GM12878 (cell line): ENCODE measurements at regions not wholly inside any gene's neighbourhood (a gene's known extent, or its start where the extent isn't known, plus 50 kb on each side); places are given as distances from the start of the nearest gene placed in this dataset.

Source experiments
- ATAC-seq: fragments of 200-7000 bp; cut with Tn5 transposase; 3 replicates; pipeline ENCODE4 v1.9.1; 2020; ENCODE audit warnings: mild to moderate bottlenecking, moderate library complexity
- BruUV-seq: library from RNA; stranded (reverse); fragments of 400-500 nt; replicated peaks from 2 replicates; lab custom pipeline; 2021; lab: Mats Ljungman, UMichigan
- CTCF ChIA-PET: fragments of 300-600 bp; sonication (Branson Sonifier 250); formaldehyde crosslinking; extraction: SDS; loops from one replicate; lab custom pipeline; 2021; ENCODE audit warnings: inconsistent platforms; lab: Yijun Ruan, JAX
- POLR2A ChIA-PET: fragments of 350-600 bp; formaldehyde crosslinking; extraction: SDS; loops from one replicate; lab custom pipeline; 2021; ENCODE audit warnings: inconsistent platforms; lab: Charles Lee
- RAD21 ChIA-PET: fragments of 300-600 bp; sonication (Branson Sonifier 250); formaldehyde crosslinking; loops from one replicate; lab custom pipeline; 2023; ENCODE audit warnings: antibody characterized with exemption; ENCODE audit not compliant: unreplicated experiment; lab: Charles Lee
- SMC1A ChIA-PET: fragments of 300-600 bp; sonication (Branson Sonifier 250); formaldehyde crosslinking; loops from one replicate; lab custom pipeline; 2023; ENCODE audit not compliant: unreplicated experiment, uncharacterized antibody; lab: Charles Lee
- DNase-seq: peaks from one replicate; pipeline ENCODE4 v3.0.0-alpha.2; 2011; ENCODE audit warnings: low read depth, low spot score
- FAIRE-seq: peaks from 3 replicates; lab custom pipeline; 2011; peaks lifted over from hg19 to GRCh38; lab: Jason Lieb, UNC
- H2AFZ ChIP-seq: 2 replicates; pipeline ENCODE4 v1.6.0; 2011; ENCODE audit warnings: low read depth, low read length, control low read depth; ENCODE audit not compliant: control insufficient read depth
- H3K27ac ChIP-seq: 2 replicates; pipeline ENCODE4 v1.5.1; 2011; ENCODE audit warnings: control low read depth; ENCODE audit not compliant: control insufficient read depth, insufficient read depth
- H3K27me3 ChIP-seq, 2 experiments: replicated peaks in 1 of 2; 2 replicates each; pipeline versions ENCODE4 v1.6.0 to v1.6.1; 2011; ENCODE audit warnings: low read length in 1 of 2; ENCODE audit not compliant: control insufficient read depth in 2 of 2, insufficient read depth in 2 of 2
- H3K36me3 ChIP-seq, 2 experiments: 2 replicates each; pipeline ENCODE4 v1.5.1; 2011; ENCODE audit warnings: low read length in 1 of 2; ENCODE audit not compliant: control insufficient read depth in 2 of 2, insufficient read depth in 2 of 2
- H3K4me1 ChIP-seq: 2 replicates; pipeline ENCODE4 v1.6.1; 2011; ENCODE audit warnings: mild to moderate bottlenecking, low read length, moderate library complexity, mixed read lengths; ENCODE audit not compliant: control insufficient read depth, insufficient read depth
- H3K4me2 ChIP-seq: 2 replicates; pipeline ENCODE4 v1.6.0; 2011; ENCODE audit warnings: control low read depth; ENCODE audit not compliant: control insufficient read depth, insufficient read depth
- H3K4me3 ChIP-seq: fragments of 200-600 bp; sonication (generic); 2 replicates; pipeline ENCODE4 v1.5.1; 2016
- H3K79me2 ChIP-seq: 2 replicates; pipeline ENCODE4 v1.6.0; 2011; ENCODE audit warnings: low read length; ENCODE audit not compliant: control insufficient read depth, insufficient read depth
- H3K9ac ChIP-seq: 2 replicates; pipeline ENCODE4 v1.8.0; 2011; ENCODE audit warnings: low read length, control low read depth, mixed read lengths; ENCODE audit not compliant: control insufficient read depth, insufficient read depth
- H3K9me3 ChIP-seq: replicated peaks from 3 replicates; pipeline ENCODE4 v1.5.1; 2011; ENCODE audit warnings: mild to moderate bottlenecking, low read length; ENCODE audit not compliant: control insufficient read depth, insufficient read depth
- H4K20me1 ChIP-seq: 2 replicates; pipeline ENCODE4 v1.6.0; 2011; ENCODE audit not compliant: control insufficient read depth, insufficient read depth
- E2F4 ChIP-seq: IDR thresholded peaks from 2 replicates; pipeline ENCODE4 v1.6.1; 2012; ENCODE audit warnings: low read depth, low read length, improper control_type of control experiment
- EGR1 ChIP-seq, 2 experiments: IDR thresholded peaks; 1 replicate in 1 of 2; 2 replicates in 1 of 2; pipeline ENCODE4 v1.6.1; 2011 to 2012; ENCODE audit warnings: low read depth in 2 of 2, low read length in 2 of 2, borderline replicate concordance in 1 of 2, mild to moderate bottlenecking in 1 of 2, moderate library complexity in 1 of 2
- IRF5 ChIP-seq: fragments of 450-650 bp; IDR thresholded peaks from 2 replicates; pipeline ENCODE4 v1.6.1; 2017; ENCODE audit warnings: borderline replicate concordance
- KDM1A ChIP-seq: fragments of 200-600 bp; sonication (generic); IDR thresholded peaks from 2 replicates; pipeline ENCODE4 v1.6.1; 2016; ENCODE audit warnings: borderline replicate concordance
- SMAD1 ChIP-seq: fragments of 450-650 bp; IDR thresholded peaks from 2 replicates; pipeline ENCODE4 v1.6.1; 2018; ENCODE audit warnings: mild to moderate bottlenecking, low read depth; ENCODE audit not compliant: partially characterized antibody
- SUPT20H ChIP-seq: IDR thresholded peaks from 2 replicates; pipeline ENCODE4 v1.6.1; 2011; ENCODE audit warnings: low read depth, mild to moderate bottlenecking, low read length, moderate library complexity, borderline replicate concordance; ENCODE audit not compliant: control insufficient read depth
- TCF3 ChIP-seq: IDR thresholded peaks from 2 replicates; pipeline ENCODE4 v1.6.1; 2012; ENCODE audit warnings: low read depth, mild to moderate bottlenecking, low read length, borderline replicate concordance; ENCODE audit not compliant: insufficient read depth
- YY1 ChIP-seq: IDR thresholded peaks from 2 replicates; pipeline ENCODE4 v1.6.1; 2011; ENCODE audit warnings: low read depth, mild to moderate bottlenecking, low read length
- ZNF592 ChIP-seq: fragments of 450-650 bp; IDR thresholded peaks from 2 replicates; pipeline ENCODE4 v1.6.1; 2017; ENCODE audit warnings: mild to moderate bottlenecking, moderate library complexity
- WGBS: methylation state at CpG from one replicate; pipeline ENCODE4 v1.1.6; 2016; ENCODE audit warnings: low lambda C conversion rate; ENCODE audit not compliant: insufficient replicate concordance, insufficient coverage; ENCODE audit errors: missing lambda C conversion rate; 5-methylcytosine and 5-hydroxymethylcytosine counted together
- in situ Hi-C: fragments of 300-500 bp; cut with MboI; formaldehyde crosslinking; loops from 9 replicates; pipeline ENCODE4 v1.14.3; 2018; ENCODE audit warnings: mixed read lengths
- intact Hi-C: fragments of 100-400 bp; cut with micrococcal nuclease; formaldehyde crosslinking; loops from one replicate; pipeline ENCODE4 v1.14.2; 2022; ENCODE audit not compliant: unreplicated experiment
- TF ChIP-seq, protein P1 (sequence below): fragments of 450-650 bp; IDR thresholded peaks from 2 replicates; pipeline ENCODE4 v1.6.1; 2017; ENCODE audit warnings: mild to moderate bottlenecking, low read depth, inconsistent platforms; ENCODE audit not compliant: poor library complexity, severe bottlenecking

DNA sequence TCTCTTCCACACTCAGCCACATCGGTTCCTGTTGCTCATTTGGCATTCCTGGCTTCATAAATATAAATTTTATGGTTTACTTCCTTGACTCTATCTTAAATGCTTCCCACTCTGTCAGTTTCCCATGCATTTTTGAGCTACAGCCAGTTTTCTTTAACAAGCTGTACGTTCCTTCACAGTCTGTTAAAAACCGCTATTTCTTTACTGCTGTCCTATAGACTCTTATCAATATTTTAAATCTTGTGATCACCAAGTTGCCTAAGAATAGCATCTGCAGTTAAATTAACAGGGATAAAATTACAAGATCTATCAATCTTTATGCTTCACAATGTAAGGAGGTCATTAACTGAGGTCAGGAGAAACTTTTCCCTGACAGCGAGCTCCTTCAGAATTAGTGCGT lies 103.1 kb upstream of the RHOBTB1 start:
- Histone ChIP-seq H4K20me1 (no peaks in the 10 kb centered on the region), H3K27me3 (no peaks in the 10 kb centered on the region; a peak in 1 of 4 replicates), H3K9ac (no peak overlapping the region), H3K4me1 (no peaks in the 10 kb centered on the region), H3K36me3 (no peaks in the 10 kb centered on the region), H3K4me2 (no peak overlapping the region), H3K79me2 (no peaks in the 10 kb centered on the region), H2AFZ (no peak overlapping the region), H3K4me3 (no peak overlapping the region), H3K9me3 (no peaks in the 10 kb centered on the region), H3K27ac (no peak overlapping the region)
- BruUV-seq: no TSS peak
- RAD21 ChIA-PET: no interaction called here
- SMC1A ChIA-PET: no interaction called here
- POLR2A ChIA-PET: interaction anchor here (0.6 kb wide), 1 partner anchor 91 kb away, joined by 3 read pairs; no protein-coding TSS in a partner anchor
- 21% methylated on average over 5 of the region's 5 CpGs for WGBS
- DNase-seq (no peak), FAIRE-seq (no peak), ATAC-seq (no peak)
- intact Hi-C loops (no loop called here), in situ Hi-C loops (no loop called here)
- TF ChIP-seq EGR1 (IDR thresholded peaks at IDR 0.05; ENCODE audit: borderline replicate concordance in 1 of 2, low read depth in 2 of 2, low read length in 2 of 2) (no peak), E2F4 (no peak), KDM1A (no peak), TCF3 (no peak), IRF5 (no peak), YY1 (no peak), SUPT20H (no peak), SMAD1 (no peak), ZNF592 (no peak)
- TF ChIP-seq, protein P1, sequence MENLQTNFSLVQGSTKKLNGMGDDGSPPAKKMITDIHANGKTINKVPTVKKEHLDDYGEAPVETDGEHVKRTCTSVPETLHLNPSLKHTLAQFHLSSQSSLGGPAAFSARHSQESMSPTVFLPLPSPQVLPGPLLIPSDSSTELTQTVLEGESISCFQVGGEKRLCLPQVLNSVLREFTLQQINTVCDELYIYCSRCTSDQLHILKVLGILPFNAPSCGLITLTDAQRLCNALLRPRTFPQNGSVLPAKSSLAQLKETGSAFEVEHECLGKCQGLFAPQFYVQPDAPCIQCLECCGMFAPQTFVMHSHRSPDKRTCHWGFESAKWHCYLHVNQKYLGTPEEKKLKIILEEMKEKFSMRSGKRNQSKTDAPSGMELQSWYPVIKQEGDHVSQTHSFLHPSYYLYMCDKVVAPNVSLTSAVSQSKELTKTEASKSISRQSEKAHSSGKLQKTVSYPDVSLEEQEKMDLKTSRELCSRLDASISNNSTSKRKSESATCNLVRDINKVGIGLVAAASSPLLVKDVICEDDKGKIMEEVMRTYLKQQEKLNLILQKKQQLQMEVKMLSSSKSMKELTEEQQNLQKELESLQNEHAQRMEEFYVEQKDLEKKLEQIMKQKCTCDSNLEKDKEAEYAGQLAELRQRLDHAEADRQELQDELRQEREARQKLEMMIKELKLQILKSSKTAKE: no peak
- CTCF ChIA-PET: no interaction called here
